ENCODE measurements at regions not wholly inside any gene's neighbourhood (a gene's known extent, or its start where the extent isn't known, plus 50 kb on each side); places are given as distances from the start of the nearest gene placed in this dataset.
"Not testable (repeated sequence)": the region's sequence is repeated elsewhere in the genome, so short reads cannot be mapped to it uniquely, and the experiment has no call there.

DNA sequence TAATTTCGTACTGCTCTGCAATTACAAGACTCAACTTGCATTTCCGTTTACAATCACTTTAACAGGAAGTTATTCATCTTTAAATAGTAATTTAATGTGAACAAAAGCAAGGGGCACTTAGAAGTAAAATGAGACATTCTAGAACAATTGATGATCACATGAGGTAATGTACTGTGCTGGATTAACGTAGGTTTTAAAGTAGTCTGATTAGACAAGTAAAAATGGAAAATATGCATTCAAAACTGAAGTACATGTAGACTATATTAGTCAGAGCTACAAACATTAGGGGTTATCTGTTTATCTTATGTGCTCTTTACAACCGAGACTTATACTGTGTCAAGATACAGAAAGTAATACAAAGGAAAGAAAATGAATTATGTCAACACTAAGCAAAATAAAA lies 1528.0 kb downstream of the SLITRK5 start:
- Mint-ChIP-seq H3K4me1 (no peaks in the 10 kb centered on the region), H3K27me3 (ENCODE audit: low read depth, poor library complexity) (no peaks in the 10 kb centered on the region), H3K36me3 (ENCODE audit: low read depth) (no peaks in the 10 kb centered on the region), H3K4me3 (no peak overlapping the region), H3K27ac (no peak overlapping the region), H3K9me3 (peaks cover 11% of the 10 kb centered on the region)
- DNase-seq: no peak
- TF ChIP-seq, protein P1, sequence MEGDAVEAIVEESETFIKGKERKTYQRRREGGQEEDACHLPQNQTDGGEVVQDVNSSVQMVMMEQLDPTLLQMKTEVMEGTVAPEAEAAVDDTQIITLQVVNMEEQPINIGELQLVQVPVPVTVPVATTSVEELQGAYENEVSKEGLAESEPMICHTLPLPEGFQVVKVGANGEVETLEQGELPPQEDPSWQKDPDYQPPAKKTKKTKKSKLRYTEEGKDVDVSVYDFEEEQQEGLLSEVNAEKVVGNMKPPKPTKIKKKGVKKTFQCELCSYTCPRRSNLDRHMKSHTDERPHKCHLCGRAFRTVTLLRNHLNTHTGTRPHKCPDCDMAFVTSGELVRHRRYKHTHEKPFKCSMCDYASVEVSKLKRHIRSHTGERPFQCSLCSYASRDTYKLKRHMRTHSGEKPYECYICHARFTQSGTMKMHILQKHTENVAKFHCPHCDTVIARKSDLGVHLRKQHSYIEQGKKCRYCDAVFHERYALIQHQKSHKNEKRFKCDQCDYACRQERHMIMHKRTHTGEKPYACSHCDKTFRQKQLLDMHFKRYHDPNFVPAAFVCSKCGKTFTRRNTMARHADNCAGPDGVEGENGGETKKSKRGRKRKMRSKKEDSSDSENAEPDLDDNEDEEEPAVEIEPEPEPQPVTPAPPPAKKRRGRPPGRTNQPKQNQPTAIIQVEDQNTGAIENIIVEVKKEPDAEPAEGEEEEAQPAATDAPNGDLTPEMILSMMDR (IDR thresholded peaks at IDR 0.05): no peak

DNA sequence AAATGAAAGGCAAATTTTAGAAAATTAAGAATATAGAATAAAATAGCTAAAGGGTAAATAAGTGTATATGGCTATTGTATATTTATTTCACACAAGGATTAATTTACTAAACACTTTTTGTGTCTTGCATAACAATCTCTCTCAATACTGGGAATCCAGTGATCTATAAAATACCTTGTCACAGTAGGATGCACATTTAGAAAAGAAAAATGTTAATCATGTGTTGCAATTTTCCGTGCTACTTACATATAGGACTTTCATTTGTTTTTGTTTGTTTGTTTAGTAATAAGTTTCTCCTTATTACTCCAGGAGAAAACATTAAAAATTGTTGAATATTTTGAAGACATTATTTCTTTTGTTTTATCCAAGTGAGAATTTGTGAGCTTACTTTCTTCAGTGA lies 1533.3 kb downstream of the SLITRK5 start:
- DNase-seq: no peak
- no peak overlapping the region for H3K27ac Mint-ChIP-seq
- H3K4me3 Mint-ChIP-seq: no peak overlapping the region
- no peaks in the 10 kb centered on the region for H3K9me3 Mint-ChIP-seq
- H3K27me3 Mint-ChIP-seq (ENCODE audit: low read depth, poor library complexity): no peaks in the 10 kb centered on the region
- H3K4me1 Mint-ChIP-seq: no peaks in the 10 kb centered on the region
- no peaks in the 10 kb centered on the region for H3K36me3 Mint-ChIP-seq (ENCODE audit: low read depth)
- TF ChIP-seq, protein P1 (IDR thresholded peaks at IDR 0.05): no peak

DNA sequence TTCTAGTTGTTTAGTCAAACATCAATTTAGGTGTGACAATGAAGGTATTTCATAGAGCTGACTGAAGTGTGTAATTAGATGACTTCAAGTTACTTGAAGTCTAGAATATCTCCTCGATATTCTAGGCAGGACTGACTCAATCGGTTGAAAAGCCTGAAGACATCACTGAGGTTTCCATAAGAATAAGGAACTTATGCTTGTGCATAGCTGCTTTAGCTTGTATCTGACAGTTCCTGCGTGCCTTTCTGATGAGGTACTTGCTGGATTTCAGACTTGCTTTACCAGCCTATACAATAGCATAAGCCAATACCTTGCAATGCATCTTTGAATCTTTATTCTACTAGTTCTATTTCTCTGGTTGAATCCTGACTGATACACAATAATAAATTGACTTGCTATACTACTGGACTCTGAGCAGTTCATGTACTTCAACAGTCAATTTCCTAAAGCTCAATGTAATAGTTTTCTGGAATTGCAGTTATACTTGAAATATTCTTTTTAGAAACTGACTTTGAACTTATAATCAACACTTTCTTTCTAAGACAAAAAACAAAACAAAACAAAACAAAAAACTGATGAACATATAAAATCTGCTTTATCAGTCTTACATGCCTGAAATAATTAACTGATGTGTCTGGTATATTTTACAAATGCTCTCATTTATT lies 1534.8 kb downstream of the SLITRK5 start:
- Mint-ChIP-seq H3K27ac (no peak overlapping the region), H3K36me3 (ENCODE audit: low read depth) (no peaks in the 10 kb centered on the region), H3K4me3 (no peak overlapping the region), H3K4me1 (no peaks in the 10 kb centered on the region), H3K9me3 (no peaks in the 10 kb centered on the region), H3K27me3 (ENCODE audit: low read depth, poor library complexity) (no peaks in the 10 kb centered on the region)
- DNase-seq: no peak
- TF ChIP-seq, protein P1 (IDR thresholded peaks at IDR 0.05): no peak

DNA sequence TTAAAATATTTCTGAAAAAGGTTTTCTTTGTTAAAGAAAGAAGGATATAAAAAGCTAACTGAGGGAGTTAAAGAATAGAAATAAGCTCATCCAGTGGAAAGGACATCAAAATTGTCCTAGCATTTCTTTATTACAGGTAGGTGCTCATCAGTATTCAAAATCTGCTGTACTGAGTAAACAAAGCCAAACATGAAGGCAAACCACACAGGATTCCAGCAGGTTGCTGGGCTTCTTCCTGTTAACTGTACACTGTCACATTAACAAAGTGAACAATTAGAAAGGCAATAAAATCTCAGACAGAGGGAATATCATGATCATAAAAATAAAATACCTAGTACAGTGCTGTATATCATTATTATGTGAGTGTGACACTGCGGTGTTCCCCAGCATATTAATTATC lies 1541.0 kb downstream of the SLITRK5 start:
- no peaks in the 10 kb centered on the region for H3K9me3 Mint-ChIP-seq
- H3K36me3 Mint-ChIP-seq (ENCODE audit: low read depth): no peaks in the 10 kb centered on the region
- H3K4me3 Mint-ChIP-seq: no peak overlapping the region
- no peaks in the 10 kb centered on the region for H3K27me3 Mint-ChIP-seq (ENCODE audit: low read depth, poor library complexity)
- H3K4me1 Mint-ChIP-seq: no peaks in the 10 kb centered on the region
- TF ChIP-seq, protein P1 (IDR thresholded peaks at IDR 0.05): no peak
- no peak for DNase-seq
- H3K27ac Mint-ChIP-seq: no peak overlapping the region

DNA sequence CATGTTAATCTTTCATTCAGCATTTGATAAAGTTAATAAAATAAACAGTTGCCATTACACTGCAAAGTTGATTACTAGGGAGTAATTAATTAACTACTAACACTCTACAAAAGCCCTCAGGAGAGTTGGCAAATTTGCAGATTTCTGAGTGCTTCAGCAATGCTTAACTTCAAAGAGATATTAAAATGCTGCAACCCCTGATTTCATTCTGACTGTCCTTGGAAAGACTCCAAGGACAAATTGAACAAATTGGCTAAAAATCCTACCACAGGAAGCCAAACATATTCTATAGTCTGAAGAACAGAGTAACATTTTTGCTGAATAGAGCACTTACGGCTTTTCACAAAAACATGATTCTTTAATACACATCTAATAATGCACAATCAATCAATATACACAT lies 1543.0 kb downstream of the SLITRK5 start:
- no peaks in the 10 kb centered on the region for H3K4me1 Mint-ChIP-seq
- TF ChIP-seq, protein P1 (IDR thresholded peaks at IDR 0.05): no peak
- H3K27ac Mint-ChIP-seq: no peak overlapping the region
- no peaks in the 10 kb centered on the region for H3K36me3 Mint-ChIP-seq (ENCODE audit: low read depth)
- H3K27me3 Mint-ChIP-seq (ENCODE audit: low read depth, poor library complexity): no peaks in the 10 kb centered on the region
- H3K4me3 Mint-ChIP-seq: no peak overlapping the region
- no peak for DNase-seq
- peaks cover 3% of the 10 kb centered on the region for H3K9me3 Mint-ChIP-seq

DNA sequence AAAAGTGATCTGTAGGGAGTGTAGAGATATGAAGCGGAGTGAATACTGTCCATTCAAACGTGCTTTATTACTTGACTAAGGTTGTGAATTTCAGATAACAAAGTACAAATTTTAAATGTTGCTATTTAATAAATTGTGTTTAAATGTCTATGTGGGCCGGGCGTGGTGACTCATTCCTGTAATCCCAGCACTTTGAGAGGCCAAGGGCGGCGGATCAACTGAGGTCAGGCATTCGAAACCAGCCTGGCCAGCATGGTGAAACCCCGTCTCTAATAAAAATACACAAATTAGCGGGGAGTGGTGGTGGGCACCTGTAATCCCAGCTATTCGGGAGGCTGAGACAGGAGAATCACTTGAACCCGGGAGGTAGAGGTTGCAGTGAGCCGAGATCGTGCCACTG lies 1544.1 kb downstream of the SLITRK5 start:
- not testable (repeated sequence) for DNase-seq; H3K4me1 Mint-ChIP-seq; H3K27me3 Mint-ChIP-seq (ENCODE audit: low read depth, poor library complexity); H3K27ac Mint-ChIP-seq; H3K4me3 Mint-ChIP-seq; H3K36me3 Mint-ChIP-seq (ENCODE audit: low read depth); H3K9me3 Mint-ChIP-seq
